ENCODE measurements at regions not wholly inside any gene's neighbourhood (a gene's known extent, or its start where the extent isn't known, plus 50 kb on each side); places are given as distances from the start of the nearest gene placed in this dataset.

- BruUV-seq (replicated peaks): no TSS peak
- Histone ChIP-seq H2AFZ (ENCODE audit: low read depth, low read length) (peak overlapping the region; percentile 49; the same call in 1 of the 2 replicates), H3K36me3 (ENCODE audit: control insufficient read depth, insufficient read depth, low read length) (no peaks in the 10 kb centered on the region), H3K9me1 (ENCODE audit: control insufficient read depth, insufficient read depth, low read length) (no peaks in the 10 kb centered on the region), H3K4me2 (ENCODE audit: insufficient read depth, low read length) (no peak overlapping the region), H3K27me3 (ENCODE audit: control insufficient read depth in 2 of 2, insufficient read depth in 2 of 2, low read length in 2 of 2) (no peaks in the 10 kb centered on the region), H3K79me2 (ENCODE audit: control insufficient read depth, insufficient read depth, low read length) (no peaks in the 10 kb centered on the region), H3K4me3 (no peak overlapping the region), H3K4me1 (replicated peaks in 1 of 2; ENCODE audit: control insufficient read depth in 2 of 2, insufficient read depth in 2 of 2, low read length in 2 of 2) (peaks cover 0 to 3% of the 10 kb centered on the region in 2 experiments; a peak in 1 of 5 replicates), H4K20me1 (replicated peaks; ENCODE audit: control insufficient read depth, insufficient read depth, low read length) (no peaks in the 10 kb centered on the region), H3K9ac (ENCODE audit: insufficient read depth in 1 of 2, low read depth in 2 of 2, low read length in 2 of 2) (no peak overlapping the region; a peak in 1 of 4 replicates), H3K9me3 (replicated peaks; ENCODE audit: control insufficient read depth, insufficient read depth, low read depth, low read length) (no peaks in the 10 kb centered on the region), H3K27ac (ENCODE audit: extremely low read depth, low read depth, low read length) (no peak overlapping the region)
- intact Hi-C loops (cut with micrococcal nuclease): no loop called here
- FAIRE-seq: no peak
- DNase-seq (ENCODE audit: extremely low read depth in 1 of 4, low spot score in 3 of 4): no peak
- TF ChIP-seq E2F5 (CRISPR knock-in tag; IDR thresholded peaks at IDR 0.05) (no peak), HMG20B (CRISPR knock-in tag; IDR thresholded peaks at IDR 0.05) (no peak), NUFIP1 (IDR thresholded peaks at IDR 0.05; ENCODE audit: partially characterized antibody) (no peak), CREB5 (CRISPR knock-in tag; IDR thresholded peaks at IDR 0.05) (no peak)
- CTCF ChIA-PET (ENCODE audit: low intra/inter-chr PET ratio): no interaction called here
- WGBS (ENCODE audit: insufficient coverage, low coverage, missing lambda C conversion rate): 5% methylated on average over 4 of the region's 4 CpGs
- POLR2A ChIA-PET: no interaction called here
- ATAC-seq: no peak
- in situ Hi-C loops (cut with MboI): no loop called here
Measured at GRCh38 chr1:147089457-147089856, 82.8 kb downstream of the PRKAB2 start.

GRCh38 chr1:147086129-147086528 lies 86.1 kb downstream of the PRKAB2 start:
- Histone ChIP-seq H3K27me3 (ENCODE audit: control insufficient read depth in 2 of 2, insufficient read depth in 2 of 2, low read length in 2 of 2) (peaks cover 0 to under 1% of the 10 kb centered on the region in 2 experiments; a peak in 3 of 5 replicates), H3K9ac (ENCODE audit: insufficient read depth in 1 of 2, low read depth in 2 of 2, low read length in 2 of 2) (no peak overlapping the region), H3K4me3 (no peak overlapping the region), H2AFZ (ENCODE audit: low read depth, low read length) (no peak overlapping the region), H3K9me1 (ENCODE audit: control insufficient read depth, insufficient read depth, low read length) (no peaks in the 10 kb centered on the region), H3K79me2 (ENCODE audit: control insufficient read depth, insufficient read depth, low read length) (no peaks in the 10 kb centered on the region), H3K4me2 (ENCODE audit: insufficient read depth, low read length) (no peak overlapping the region), H4K20me1 (replicated peaks; ENCODE audit: control insufficient read depth, insufficient read depth, low read length) (no peaks in the 10 kb centered on the region), H3K27ac (ENCODE audit: extremely low read depth, low read depth, low read length) (no peak overlapping the region), H3K9me3 (replicated peaks; ENCODE audit: control insufficient read depth, insufficient read depth, low read depth, low read length) (no peaks in the 10 kb centered on the region), H3K4me1 (replicated peaks in 1 of 2; ENCODE audit: control insufficient read depth in 2 of 2, insufficient read depth in 2 of 2, low read length in 2 of 2) (peaks cover 5 to 6% of the 10 kb centered on the region in 2 experiments; a peak in 3 of 5 replicates), H3K36me3 (ENCODE audit: control insufficient read depth, insufficient read depth, low read length) (no peaks in the 10 kb centered on the region)
- no TSS peak for BruUV-seq (replicated peaks)
- in situ Hi-C loops (cut with MboI) (no loop called here), intact Hi-C loops (cut with micrococcal nuclease) (no loop called here)
- POLR2A ChIA-PET: no interaction called here
- CTCF ChIA-PET (ENCODE audit: low intra/inter-chr PET ratio): no interaction called here
- FAIRE-seq: no peak
- TF ChIP-seq ZNF217 (CRISPR knock-in tag; IDR thresholded peaks at IDR 0.05): no peak
- TF ChIP-seq THAP7 (CRISPR knock-in tag; IDR thresholded peaks at IDR 0.05): no peak
- DNase-seq (ENCODE audit: extremely low read depth in 1 of 4, low spot score in 3 of 4): no peak
- ATAC-seq: no peak

Data from K562 (cell line).